ENCODE measurements at regions not wholly inside any gene's neighbourhood (a gene's known extent, or its start where the extent isn't known, plus 50 kb on each side); places are given as distances from the start of the nearest gene placed in this dataset.

DNA sequence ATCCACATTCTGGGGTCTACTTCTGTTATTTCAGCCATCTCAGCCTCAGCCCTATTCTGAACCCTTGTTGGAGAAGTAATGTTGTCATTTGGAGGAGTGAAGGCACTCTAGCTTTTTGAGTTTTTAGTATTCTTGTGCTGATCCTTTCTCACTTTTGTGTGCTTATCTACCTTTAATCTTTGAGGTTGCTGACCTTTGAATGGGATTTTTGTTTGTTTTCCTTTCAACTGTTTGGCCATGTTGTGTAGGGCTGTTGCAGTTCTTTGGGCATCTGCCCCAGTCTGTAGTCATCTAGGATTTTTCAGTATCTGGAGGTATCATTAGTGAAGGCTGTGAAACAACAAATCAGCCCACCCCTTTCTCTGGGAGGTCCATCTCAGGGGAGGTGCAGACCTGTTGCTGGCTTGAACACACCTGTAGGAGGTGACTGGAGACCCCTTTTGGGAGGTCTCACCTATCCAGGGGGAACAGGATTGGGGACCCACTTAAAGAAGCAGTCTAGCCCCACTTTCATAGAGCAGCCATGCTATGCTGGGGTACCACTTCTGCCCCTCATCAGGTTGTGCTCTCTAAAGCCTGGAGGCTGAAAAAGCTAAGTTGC lies 1391.4 kb downstream of the UQCRFS1 start:
- TF ChIP-seq, protein P1, sequence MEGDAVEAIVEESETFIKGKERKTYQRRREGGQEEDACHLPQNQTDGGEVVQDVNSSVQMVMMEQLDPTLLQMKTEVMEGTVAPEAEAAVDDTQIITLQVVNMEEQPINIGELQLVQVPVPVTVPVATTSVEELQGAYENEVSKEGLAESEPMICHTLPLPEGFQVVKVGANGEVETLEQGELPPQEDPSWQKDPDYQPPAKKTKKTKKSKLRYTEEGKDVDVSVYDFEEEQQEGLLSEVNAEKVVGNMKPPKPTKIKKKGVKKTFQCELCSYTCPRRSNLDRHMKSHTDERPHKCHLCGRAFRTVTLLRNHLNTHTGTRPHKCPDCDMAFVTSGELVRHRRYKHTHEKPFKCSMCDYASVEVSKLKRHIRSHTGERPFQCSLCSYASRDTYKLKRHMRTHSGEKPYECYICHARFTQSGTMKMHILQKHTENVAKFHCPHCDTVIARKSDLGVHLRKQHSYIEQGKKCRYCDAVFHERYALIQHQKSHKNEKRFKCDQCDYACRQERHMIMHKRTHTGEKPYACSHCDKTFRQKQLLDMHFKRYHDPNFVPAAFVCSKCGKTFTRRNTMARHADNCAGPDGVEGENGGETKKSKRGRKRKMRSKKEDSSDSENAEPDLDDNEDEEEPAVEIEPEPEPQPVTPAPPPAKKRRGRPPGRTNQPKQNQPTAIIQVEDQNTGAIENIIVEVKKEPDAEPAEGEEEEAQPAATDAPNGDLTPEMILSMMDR (IDR thresholded peaks at IDR 0.05 in 4 of 5, conservative IDR thresholded peaks at IDR 0.05 in 1 of 5), result no peak
- TF ChIP-seq POLR2A (IDR thresholded peaks at IDR 0.05), result no peak

Measured in gastrocnemius medialis (tissue), 4 donors.